Neutrophil (primary cell): ENCODE measurements at regions not wholly inside any gene's neighbourhood (a gene's known extent, or its start where the extent isn't known, plus 50 kb on each side); places are given as distances from the start of the nearest gene placed in this dataset.

Source experiments
- H3K27ac ChIP-seq: fragments of 200-600 bp; sonication (generic); 2 replicates; pipeline ENCODE4 v1.5.1; 2016; ENCODE audit warnings: mild to moderate bottlenecking, moderate library complexity
- H3K27me3 ChIP-seq: fragments of 200-600 bp; sonication (generic); 2 replicates; pipeline ENCODE4 v1.6.0; 2016; ENCODE audit warnings: mild to moderate bottlenecking
- H3K36me3 ChIP-seq: fragments of 200-600 bp; sonication (generic); 2 replicates; pipeline ENCODE4 v1.5.1; 2017
- H3K4me1 ChIP-seq, 2 experiments: fragments of 200-600 bp in 1 of 2; sonication (generic) in 1 of 2; 1 replicate in 1 of 2; 2 replicates in 1 of 2; pipeline versions ENCODE4 v1.5.1 to v1.6.1; 2013 to 2016; ENCODE audit warnings: low read depth in 1 of 2, low read length in 1 of 2, mild to moderate bottlenecking in 1 of 2, moderate library complexity in 1 of 2; ENCODE audit not compliant: control insufficient read depth in 1 of 2, insufficient read depth in 1 of 2
- H3K4me3 ChIP-seq, 2 experiments: fragments of 200-600 bp in 1 of 2; sonication (generic) in 1 of 2; 1 replicate in 1 of 2; 2 replicates in 1 of 2; pipeline ENCODE4 v1.5.1; 2013 to 2016; ENCODE audit warnings: low read depth in 1 of 2, low read length in 1 of 2, mild to moderate bottlenecking in 1 of 2, moderate library complexity in 1 of 2
- H3K9me3 ChIP-seq: fragments of 200-600 bp; sonication (generic); 2 replicates; pipeline ENCODE4 v1.5.1; 2016
- CTCF ChIP-seq: fragments of 200-600 bp; sonication (generic); IDR thresholded peaks from 2 replicates; pipeline ENCODE4 v1.5.1; 2016; ENCODE audit warnings: antibody characterized with exemption

- Histone ChIP-seq H3K9me3 (no peaks in the 10 kb centered on the region), H3K4me1 (peaks cover 4 to 9% of the 10 kb centered on the region in 2 experiments), H3K36me3 (no peaks in the 10 kb centered on the region), H3K27ac (no peak overlapping the region), H3K4me3 (no peak overlapping the region), H3K27me3 (no peaks in the 10 kb centered on the region)
- TF ChIP-seq CTCF = no peak
Measured at GRCh38 chr4:174438711-174439110, 83.6 kb downstream of the HPGD start.

GRCh38 chr4:174437749-174438148, 84.5 kb downstream of the HPGD start:
- no peak overlapping the region for H3K27ac ChIP-seq
- no peak overlapping the region for H3K4me3 ChIP-seq
- H3K36me3 ChIP-seq = no peaks in the 10 kb centered on the region
- TF ChIP-seq CTCF = no peak
- no peaks in the 10 kb centered on the region for H3K27me3 ChIP-seq
- peaks cover 4 to 9% of the 10 kb centered on the region in 2 experiments for H3K4me1 ChIP-seq
- H3K9me3 ChIP-seq = no peaks in the 10 kb centered on the region

GRCh38 chr4:174437324-174437723, 85.0 kb downstream of the HPGD start:
- no peak overlapping the region for H3K27ac ChIP-seq
- no peaks in the 10 kb centered on the region for H3K27me3 ChIP-seq
- H3K4me3 ChIP-seq = no peak overlapping the region
- no peak for TF ChIP-seq CTCF
- no peaks in the 10 kb centered on the region for H3K9me3 ChIP-seq
- peaks cover 4 to 9% of the 10 kb centered on the region in 2 experiments for H3K4me1 ChIP-seq
- no peaks in the 10 kb centered on the region for H3K36me3 ChIP-seq

- H3K4me3 ChIP-seq = no peak overlapping the region
- no peak for TF ChIP-seq CTCF
- no peak overlapping the region for H3K27ac ChIP-seq
Measured at GRCh38 chr4:174436377-174436776, 85.9 kb downstream of the HPGD start.

GRCh38 chr4:174435974-174436373, 86.3 kb downstream of the HPGD start:
- Histone ChIP-seq H3K4me3 (no peak overlapping the region), H3K4me1 (peaks cover 4 to 9% of the 10 kb centered on the region in 2 experiments), H3K9me3 (no peaks in the 10 kb centered on the region), H3K27me3 (no peaks in the 10 kb centered on the region), H3K27ac (no peak overlapping the region), H3K36me3 (no peaks in the 10 kb centered on the region)
- no peak for TF ChIP-seq CTCF

More at GRCh38 chr4:174436377-174436776, 85.9 kb downstream of the HPGD start:
- no peaks in the 10 kb centered on the region for H3K9me3 ChIP-seq
- no peaks in the 10 kb centered on the region for H3K27me3 ChIP-seq
- no peaks in the 10 kb centered on the region for H3K36me3 ChIP-seq
- H3K4me1 ChIP-seq = peaks cover 4 to 9% of the 10 kb centered on the region in 2 experiments

- Histone ChIP-seq H3K36me3 (no peaks in the 10 kb centered on the region), H3K27me3 (no peaks in the 10 kb centered on the region), H3K27ac (no peak overlapping the region), H3K4me3 (no peak overlapping the region), H3K9me3 (no peaks in the 10 kb centered on the region), H3K4me1 (peaks cover 4 to 9% of the 10 kb centered on the region in 2 experiments)
- TF ChIP-seq CTCF = no peak
Measured at GRCh38 chr4:174434455-174434854, 87.8 kb downstream of the HPGD start.
